Bronchial epithelial cell (primary cell): ENCODE measurements at regions not wholly inside any gene's neighbourhood (a gene's known extent, or its start where the extent isn't known, plus 50 kb on each side); places are given as distances from the start of the nearest gene placed in this dataset.
A peak's percentile ranks its signal among the peaks of the same experiment; 100 is the strongest.

ENCODE experiments used
- DNase-seq: peaks from one replicate; pipeline ENCODE4 v3.0.0-alpha.2; 2010; ENCODE audit warnings: low read depth
- FAIRE-seq: peaks from 2 replicates; lab custom pipeline; 2011; peaks lifted over from hg19 to GRCh38; lab: Jason Lieb, UNC
- H3K27me3 ChIP-seq: 2 replicates; pipeline ENCODE4 v1.5.1; 2011; ENCODE audit warnings: low read length; ENCODE audit not compliant: control insufficient read depth, insufficient read depth
- H3K36me3 ChIP-seq: 2 replicates; pipeline ENCODE4 v1.5.1; 2011; ENCODE audit warnings: low read length; ENCODE audit not compliant: control insufficient read depth, insufficient read depth
- H3K4me3 ChIP-seq: 2 replicates; pipeline ENCODE4 v1.5.1; 2011; ENCODE audit warnings: mild to moderate bottlenecking, low read depth, low read length, control low read depth
- CTCF ChIP-seq: IDR thresholded peaks from 2 replicates; pipeline ENCODE4 v1.5.1; 2011; ENCODE audit warnings: mild to moderate bottlenecking, moderate library complexity, low read length, control low read depth, inconsistent platforms; ENCODE audit not compliant: insufficient read depth, severe bottlenecking

GRCh38 chrX:114332766-114333165 lies 251.1 kb upstream of the HTR2C start:
- H3K27me3 ChIP-seq, result no peaks in the 10 kb centered on the region
- no peak for TF ChIP-seq CTCF
- DNase-seq, result no peak
- H3K36me3 ChIP-seq, result no peaks in the 10 kb centered on the region
- H3K4me3 ChIP-seq, result no peak overlapping the region
- no peak for FAIRE-seq

- no peaks in the 10 kb centered on the region for H3K27me3 ChIP-seq
These were observed 249.4 kb upstream of the HTR2C start for GRCh38 chrX:114334473-114334982.

GRCh38 chrX:114338870-114339269 lies 245.0 kb upstream of the HTR2C start:
- DNase-seq (no peak), FAIRE-seq (no peak)
- Histone ChIP-seq H3K27me3 (no peaks in the 10 kb centered on the region), H3K36me3 (no peaks in the 10 kb centered on the region), H3K4me3 (no peak overlapping the region)
- no peak for TF ChIP-seq CTCF

More at GRCh38 chrX:114334473-114334982, 249.4 kb upstream of the HTR2C start:
- Histone ChIP-seq H3K4me3 (no peak overlapping the region), H3K36me3 (no peaks in the 10 kb centered on the region)
- no peak for TF ChIP-seq CTCF
- DNase-seq (no peak), FAIRE-seq (no peak)

- FAIRE-seq, result no peak
These were observed 239.0 kb upstream of the HTR2C start for GRCh38 chrX:114344756-114345349.

GRCh38 chrX:114361076-114361725 lies 222.7 kb upstream of the HTR2C start:
- DNase-seq (no peak), FAIRE-seq (no peak)
- TF ChIP-seq CTCF, result no peak
- Histone ChIP-seq H3K36me3 (no peaks in the 10 kb centered on the region), H3K4me3 (no peak overlapping the region), H3K27me3 (no peaks in the 10 kb centered on the region)

More at GRCh38 chrX:114344756-114345349, 239.0 kb upstream of the HTR2C start:
- TF ChIP-seq CTCF, result peak; percentile 51
- Histone ChIP-seq H3K36me3 (no peaks in the 10 kb centered on the region), H3K4me3 (no peak overlapping the region), H3K27me3 (no peaks in the 10 kb centered on the region)
- peak; percentile 30 for DNase-seq

GRCh38 chrX:114363346-114363745 lies 220.5 kb upstream of the HTR2C start:
- no peaks in the 10 kb centered on the region for H3K27me3 ChIP-seq
- DNase-seq (no peak), FAIRE-seq (no peak)
- H3K36me3 ChIP-seq, result no peaks in the 10 kb centered on the region
- no peak overlapping the region for H3K4me3 ChIP-seq
- no peak for TF ChIP-seq CTCF
